ENCODE measurements at regions not wholly inside any gene's neighbourhood (a gene's known extent, or its start where the extent isn't known, plus 50 kb on each side); places are given as distances from the start of the nearest gene placed in this dataset.

- Histone ChIP-seq H4K20me1 (ENCODE audit: control insufficient read depth, insufficient read depth, insufficient read length) (no peaks in the 10 kb centered on the region), H3K79me2 (ENCODE audit: insufficient read depth, low read length) (no peaks in the 10 kb centered on the region), H3K18ac (ENCODE audit: insufficient read length, low read depth, low read length) (no peak overlapping the region), H2BK5ac (ENCODE audit: insufficient read length, low read length) (no peak overlapping the region), H2BK120ac (ENCODE audit: low read depth, low read length, poor library complexity, severe bottlenecking) (no peak overlapping the region), H4K8ac (replicated peaks; ENCODE audit: insufficient read length, low read depth, low read length) (no peak overlapping the region), H3K9ac (ENCODE audit: extremely low read depth, insufficient read length, low read length) (no peak overlapping the region), H4K91ac (ENCODE audit: insufficient read length, low read depth, low read length) (no peak overlapping the region), H3K23me2 (ENCODE audit: insufficient read length, low read depth, low read length, poor library complexity, severe bottlenecking) (no peaks in the 10 kb centered on the region), H3K14ac (ENCODE audit: insufficient read depth, low read length) (no peak overlapping the region), H3K27ac (ENCODE audit: insufficient read length, low read depth, low read length) (no peak overlapping the region), H4K5ac (ENCODE audit: insufficient read length, low read depth, low read length) (no peak overlapping the region), H2AK5ac (ENCODE audit: insufficient read length, low read length) (no peak overlapping the region), H3K4ac (ENCODE audit: low read depth, low read length) (no peak overlapping the region), H3K4me1 (ENCODE audit: insufficient read depth, low read length) (peaks cover 12% of the 10 kb centered on the region; the same call in 1 of the 2 replicates), H3T11ph (ENCODE audit: low read length) (no peak overlapping the region), H3K56ac (ENCODE audit: insufficient read length, low read depth, low read length) (no peak overlapping the region), H3K9me3 (ENCODE audit: control insufficient read depth, low read depth, low read length) (no peaks in the 10 kb centered on the region), H3K23ac (ENCODE audit: insufficient read length, low read depth, low read length) (no peak overlapping the region), H2BK20ac (ENCODE audit: low read depth, low read length, poor library complexity, severe bottlenecking) (no peak overlapping the region), H2BK12ac (ENCODE audit: insufficient read length, low read depth, low read length) (no peak overlapping the region), H3K27me3 (ENCODE audit: insufficient read depth, low read length) (no peaks in the 10 kb centered on the region), H3K79me1 (ENCODE audit: insufficient read depth, low read depth, low read length, poor library complexity, severe bottlenecking) (no peaks in the 10 kb centered on the region), H2AFZ (ENCODE audit: low read length) (no peak overlapping the region), H3K4me2 (ENCODE audit: insufficient read depth, insufficient read length, low read length) (no peak overlapping the region), H2BK15ac (ENCODE audit: low read depth, low read length) (no peak overlapping the region)
- no peak for TF ChIP-seq CTCF (conservative IDR thresholded peaks at IDR 0.05)
- no peak overlapping the region for H3K4me3 Mint-ChIP-seq
- 0 out of 5 replicates have a peak, but pooled peaks cover 0 to 1% of the 10 kb centered on the region in 2 experiments for H3K9me3 Mint-ChIP-seq
- H3K27me3 Mint-ChIP-seq (ENCODE audit: low read depth), result no peaks in the 10 kb centered on the region
- no peak for DNase-seq
- peaks cover 32 to 34% of the 10 kb centered on the region in 2 experiments for H3K4me1 Mint-ChIP-seq
- H3K36me3 Mint-ChIP-seq (ENCODE audit: insufficient read depth in 1 of 3, low read depth in 3 of 3), result peaks cover 0 to 8% (median 1%) of the 10 kb centered on the region in 3 experiments; a peak in 3 of 7 replicates
- WGBS (ENCODE audit: extremely low coverage, insufficient read length, low lambda C conversion rate), result no CpG with 5 or more reads among the region's 6 CpGs
- no peak overlapping the region for H3K27ac Mint-ChIP-seq
Observed at GRCh38 chr15:36409819-36410218, 169.6 kb upstream of the CDIN1 start.

Data from H9 (cell line).